Astrocyte (in vitro differentiated cells and primary cell): ENCODE measurements at regions not wholly inside any gene's neighbourhood (a gene's known extent, or its start where the extent isn't known, plus 50 kb on each side); places are given as distances from the start of the nearest gene placed in this dataset.

Experiments used
- DNase-seq: peaks from one replicate; pipeline ENCODE4 v3.0.0-alpha.2; 2010; ENCODE audit warnings: low read depth
- FAIRE-seq: peaks from 2 replicates; lab custom pipeline; 2011; peaks lifted over from hg19 to GRCh38; lab: Jason Lieb, UNC
- H2AFZ ChIP-seq: 2 replicates; pipeline ENCODE4 v1.6.0; 2012; ENCODE audit warnings: low read depth, low read length, inconsistent platforms
- H3K27ac ChIP-seq: 2 replicates; pipeline ENCODE4 v1.5.1; 2011; ENCODE audit warnings: low read depth, low read length, inconsistent platforms
- H3K27me3 ChIP-seq: 2 replicates; pipeline ENCODE4 v1.6.0; 2011; ENCODE audit warnings: low read length, inconsistent platforms; ENCODE audit not compliant: insufficient read depth
- H3K36me3 ChIP-seq: 2 replicates; pipeline ENCODE4 v1.5.1; 2011; ENCODE audit warnings: low read length, inconsistent platforms; ENCODE audit not compliant: insufficient read depth
- H3K4me1 ChIP-seq: 2 replicates; pipeline ENCODE4 v1.5.1; 2011; ENCODE audit warnings: low read length, inconsistent platforms; ENCODE audit not compliant: insufficient read depth
- H3K4me2 ChIP-seq: 2 replicates; pipeline ENCODE4 v1.6.0; 2012; ENCODE audit warnings: low read length, inconsistent platforms
- H3K4me3 ChIP-seq: 2 replicates; pipeline ENCODE4 v1.5.1; 2011; ENCODE audit warnings: low read depth, mild to moderate bottlenecking, low read length, inconsistent platforms; ENCODE audit not compliant: insufficient read depth
- H3K79me2 ChIP-seq: 2 replicates; pipeline ENCODE4 v1.6.0; 2012; ENCODE audit warnings: mild to moderate bottlenecking, low read length, inconsistent platforms; ENCODE audit not compliant: insufficient read depth
- H3K9ac ChIP-seq: 2 replicates; pipeline ENCODE4 v1.6.0; 2012; ENCODE audit warnings: mild to moderate bottlenecking, low read length, inconsistent platforms
- H3K9me3 ChIP-seq: 2 replicates; pipeline ENCODE4 v1.5.1; 2012; ENCODE audit warnings: low read depth, mild to moderate bottlenecking, low read length, inconsistent platforms; ENCODE audit not compliant: insufficient read depth
- H4K20me1 ChIP-seq: 2 replicates; pipeline ENCODE4 v1.6.0; 2012; ENCODE audit warnings: low read length, inconsistent platforms; ENCODE audit not compliant: insufficient read depth
- H3K27ac Mint-ChIP-seq: one replicate; pipeline ENCODE4 v1.8.0; 2021; ENCODE audit warnings: mild to moderate bottlenecking, mixed read lengths; ENCODE audit not compliant: unreplicated experiment
- H3K27me3 Mint-ChIP-seq: one replicate; pipeline ENCODE4 v1.8.0; 2021; ENCODE audit warnings: low read depth, mixed read lengths; ENCODE audit not compliant: unreplicated experiment
- H3K36me3 Mint-ChIP-seq: one replicate; pipeline ENCODE4 v1.8.0; 2021; ENCODE audit warnings: low read depth, mixed read lengths; ENCODE audit not compliant: unreplicated experiment
- H3K4me1 Mint-ChIP-seq: one replicate; pipeline ENCODE4 v1.8.0; 2021; ENCODE audit warnings: low read depth, mixed read lengths; ENCODE audit not compliant: unreplicated experiment
- H3K4me3 Mint-ChIP-seq: one replicate; pipeline ENCODE4 v1.8.0; 2021; ENCODE audit warnings: mild to moderate bottlenecking, moderate library complexity, mixed read lengths; ENCODE audit not compliant: unreplicated experiment
- H3K9me3 Mint-ChIP-seq: one replicate; pipeline ENCODE4 v1.8.0; 2021; ENCODE audit warnings: mild to moderate bottlenecking, mixed read lengths; ENCODE audit not compliant: unreplicated experiment
- EZH2 ChIP-seq: IDR thresholded peaks from 2 replicates; pipeline ENCODE4 v1.6.1; 2012; ENCODE audit warnings: mild to moderate bottlenecking, low read length, inconsistent platforms; ENCODE audit not compliant: insufficient read depth
- TF ChIP-seq, protein P1 (sequence below): IDR thresholded peaks from 2 replicates; pipeline ENCODE4 v1.5.1; 2011; ENCODE audit warnings: low read depth, mild to moderate bottlenecking, inconsistent platforms, low read length, moderate library complexity; ENCODE audit not compliant: insufficient read depth

- Mint-ChIP-seq H3K9me3 (no peaks in the 10 kb centered on the region), H3K36me3 (no peaks in the 10 kb centered on the region), H3K4me3 (no peak overlapping the region), H3K27ac (no peak overlapping the region), H3K27me3 (peaks cover 8% of the 10 kb centered on the region), H3K4me1 (peaks cover 3% of the 10 kb centered on the region)
- Histone ChIP-seq H3K4me2 (no peak overlapping the region), H3K36me3 (no peaks in the 10 kb centered on the region), H3K27ac (no peak overlapping the region), H3K4me1 (peaks cover 5% of the 10 kb centered on the region), H3K9me3 (no peaks in the 10 kb centered on the region), H2AFZ (no peak overlapping the region), H3K27me3 (no peaks in the 10 kb centered on the region), H3K4me3 (no peak overlapping the region), H4K20me1 (no peaks in the 10 kb centered on the region), H3K79me2 (no peaks in the 10 kb centered on the region), H3K9ac (no peak overlapping the region)
- no peak for TF ChIP-seq EZH2
- TF ChIP-seq, protein P1, sequence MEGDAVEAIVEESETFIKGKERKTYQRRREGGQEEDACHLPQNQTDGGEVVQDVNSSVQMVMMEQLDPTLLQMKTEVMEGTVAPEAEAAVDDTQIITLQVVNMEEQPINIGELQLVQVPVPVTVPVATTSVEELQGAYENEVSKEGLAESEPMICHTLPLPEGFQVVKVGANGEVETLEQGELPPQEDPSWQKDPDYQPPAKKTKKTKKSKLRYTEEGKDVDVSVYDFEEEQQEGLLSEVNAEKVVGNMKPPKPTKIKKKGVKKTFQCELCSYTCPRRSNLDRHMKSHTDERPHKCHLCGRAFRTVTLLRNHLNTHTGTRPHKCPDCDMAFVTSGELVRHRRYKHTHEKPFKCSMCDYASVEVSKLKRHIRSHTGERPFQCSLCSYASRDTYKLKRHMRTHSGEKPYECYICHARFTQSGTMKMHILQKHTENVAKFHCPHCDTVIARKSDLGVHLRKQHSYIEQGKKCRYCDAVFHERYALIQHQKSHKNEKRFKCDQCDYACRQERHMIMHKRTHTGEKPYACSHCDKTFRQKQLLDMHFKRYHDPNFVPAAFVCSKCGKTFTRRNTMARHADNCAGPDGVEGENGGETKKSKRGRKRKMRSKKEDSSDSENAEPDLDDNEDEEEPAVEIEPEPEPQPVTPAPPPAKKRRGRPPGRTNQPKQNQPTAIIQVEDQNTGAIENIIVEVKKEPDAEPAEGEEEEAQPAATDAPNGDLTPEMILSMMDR = no peak
- DNase-seq = no peak
- no peak for FAIRE-seq
Observed at GRCh38 chr7:45430397-45430796, 143.8 kb upstream of the ADCY1 start.

DNA sequence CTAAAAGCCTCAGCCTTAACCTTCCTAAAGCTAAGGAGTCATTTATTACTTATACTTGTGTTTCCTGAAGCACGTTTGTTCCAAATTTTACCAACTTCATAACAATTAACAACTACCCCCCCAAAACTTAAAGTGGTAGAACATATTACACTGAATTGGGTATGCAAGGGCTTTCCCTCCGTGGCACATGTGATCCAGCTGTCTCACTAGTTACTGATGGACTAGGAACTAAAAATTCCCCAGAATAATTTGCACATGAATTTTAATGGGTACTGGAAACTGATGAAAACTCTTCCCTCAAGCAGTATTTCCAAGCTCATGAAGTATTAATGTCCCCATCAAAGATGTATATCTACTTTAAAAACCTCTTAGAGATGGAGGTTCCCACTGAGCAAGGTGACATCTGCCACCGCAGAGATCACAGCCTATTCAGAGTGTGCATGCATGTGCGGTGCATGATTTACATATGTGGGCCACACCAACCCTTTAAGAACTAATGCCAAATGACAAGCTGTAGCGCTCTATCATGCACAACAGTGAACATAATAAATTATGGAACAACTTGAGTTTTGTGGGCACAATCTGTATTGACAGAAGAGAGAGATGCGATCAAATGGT lies 139.9 kb upstream of the ADCY1 start:
- no peaks in the 10 kb centered on the region for H3K36me3 ChIP-seq
- Mint-ChIP-seq H3K36me3 (no peaks in the 10 kb centered on the region), H3K4me3 (no peak overlapping the region), H3K27ac (no peak overlapping the region), H3K4me1 (peaks cover 3% of the 10 kb centered on the region), H3K27me3 (peaks cover 5% of the 10 kb centered on the region), H3K9me3 (no peaks in the 10 kb centered on the region)
- no peaks in the 10 kb centered on the region for H3K9me3 ChIP-seq
- no peak for DNase-seq
- H3K4me2 ChIP-seq = no peak overlapping the region
- FAIRE-seq = no peak
- H3K27me3 ChIP-seq = no peaks in the 10 kb centered on the region
- H2AFZ ChIP-seq = no peak overlapping the region
- no peak overlapping the region for H3K9ac ChIP-seq
- TF ChIP-seq, protein P1 = no peak
- no peak for TF ChIP-seq EZH2
- no peaks in the 10 kb centered on the region for H3K79me2 ChIP-seq
- H4K20me1 ChIP-seq = no peaks in the 10 kb centered on the region
- H3K27ac ChIP-seq = no peak overlapping the region
- peaks cover 5% of the 10 kb centered on the region for H3K4me1 ChIP-seq
- H3K4me3 ChIP-seq = no peak overlapping the region

- Histone ChIP-seq H3K79me2 (no peaks in the 10 kb centered on the region), H4K20me1 (no peaks in the 10 kb centered on the region), H3K4me1 (peaks cover 5% of the 10 kb centered on the region), H3K9me3 (no peaks in the 10 kb centered on the region), H3K27ac (no peak overlapping the region), H3K27me3 (no peaks in the 10 kb centered on the region), H2AFZ (no peak overlapping the region), H3K4me2 (no peak overlapping the region), H3K9ac (no peak overlapping the region), H3K36me3 (no peaks in the 10 kb centered on the region), H3K4me3 (no peak overlapping the region)
- DNase-seq = no peak
- no peak for FAIRE-seq
- Mint-ChIP-seq H3K4me1 (peaks cover 3% of the 10 kb centered on the region), H3K36me3 (no peaks in the 10 kb centered on the region), H3K9me3 (no peaks in the 10 kb centered on the region), H3K4me3 (no peak overlapping the region), H3K27me3 (peaks cover 5% of the 10 kb centered on the region), H3K27ac (no peak overlapping the region)
- TF ChIP-seq EZH2 = no peak
- TF ChIP-seq, protein P1 = no peak
Observed at GRCh38 chr7:45435131-45435530, 139.0 kb upstream of the ADCY1 start.
